ENCODE measurements at regions not wholly inside any gene's neighbourhood (a gene's known extent, or its start where the extent isn't known, plus 50 kb on each side); places are given as distances from the start of the nearest gene placed in this dataset.
"Not testable (repeated sequence)": the region's sequence is repeated elsewhere in the genome, so short reads cannot be mapped to it uniquely, and the experiment has no call there.

DNA sequence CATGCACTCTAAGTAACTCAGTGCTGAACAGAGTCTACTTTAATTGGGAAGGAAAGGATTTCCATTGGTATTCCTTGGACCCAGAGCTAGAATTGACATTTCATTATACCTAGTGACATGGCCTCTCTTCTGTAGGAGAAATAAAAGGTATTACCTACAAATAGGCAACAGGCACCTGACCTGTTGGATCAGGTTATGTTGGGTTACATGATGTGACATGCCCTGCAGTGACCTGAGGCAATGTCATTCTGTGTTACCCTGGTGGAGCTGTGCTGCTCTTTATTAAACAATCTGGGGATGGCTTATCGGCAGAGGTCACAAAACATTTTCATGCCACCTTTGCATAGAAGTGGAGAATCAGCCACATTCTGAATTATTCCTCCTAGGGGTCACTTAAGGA, 427.7 kb downstream of the MDFIC start:
- DNase-seq = no peak

DNA sequence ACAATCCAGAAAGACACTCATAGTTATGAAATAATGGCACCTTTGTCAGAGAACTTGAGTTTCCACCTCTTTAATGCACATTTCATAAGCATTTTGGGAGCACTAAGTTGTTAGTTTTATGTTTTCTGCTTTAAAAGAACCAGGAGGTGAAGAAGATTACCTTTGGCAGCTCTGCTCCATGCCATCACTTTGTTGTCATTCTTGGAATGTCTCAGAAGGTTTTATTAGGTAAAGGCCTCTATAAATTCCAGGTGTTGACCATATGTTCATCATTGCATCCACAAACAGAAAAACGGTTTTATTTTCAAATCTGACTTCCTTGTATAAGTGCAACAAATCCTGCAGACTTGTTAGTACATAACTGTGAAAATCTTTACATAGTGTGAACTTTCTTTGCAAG, 424.8 kb downstream of the MDFIC start:
- DNase-seq = peak; percentile 6

DNA sequence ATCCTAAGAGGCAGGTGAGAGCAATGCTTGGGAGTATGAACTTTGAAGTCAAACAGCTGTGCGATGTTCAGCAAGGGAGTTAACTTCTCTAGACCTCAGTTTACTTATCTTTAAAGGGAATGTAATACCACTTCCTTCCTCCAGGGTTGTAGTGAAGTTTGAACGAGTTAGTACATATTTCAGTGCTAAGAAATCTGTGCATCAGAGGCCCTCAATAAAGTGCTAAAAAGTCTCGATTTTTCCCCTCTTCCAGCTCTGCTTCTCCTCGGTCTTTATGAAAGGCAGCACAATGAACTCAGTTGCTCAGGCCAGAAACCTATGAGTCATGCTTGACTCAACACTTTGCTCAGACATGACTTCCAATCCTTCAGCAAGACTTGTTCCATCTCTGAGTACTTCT, 418.9 kb downstream of the MDFIC start:
- DNase-seq = no peak

DNA sequence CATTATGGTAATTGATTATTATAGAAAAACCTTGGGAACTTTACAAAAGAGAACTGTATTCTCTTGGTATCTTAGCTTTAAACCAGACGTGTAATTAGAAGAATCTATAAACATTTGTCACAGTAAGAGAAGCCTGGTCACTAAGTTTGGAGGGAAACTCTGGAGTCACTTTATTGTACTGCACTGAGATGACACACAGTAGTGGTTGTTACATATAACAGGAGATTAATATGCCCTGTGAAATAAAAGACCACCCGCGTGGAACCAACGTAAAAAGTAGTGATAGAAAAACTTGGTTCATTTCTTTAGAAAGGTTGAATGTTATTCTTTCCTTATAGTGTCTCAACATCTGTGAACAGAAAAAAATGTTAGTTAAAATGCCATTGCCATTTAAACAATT, 416.1 kb downstream of the MDFIC start:
- DNase-seq = no peak

DNA sequence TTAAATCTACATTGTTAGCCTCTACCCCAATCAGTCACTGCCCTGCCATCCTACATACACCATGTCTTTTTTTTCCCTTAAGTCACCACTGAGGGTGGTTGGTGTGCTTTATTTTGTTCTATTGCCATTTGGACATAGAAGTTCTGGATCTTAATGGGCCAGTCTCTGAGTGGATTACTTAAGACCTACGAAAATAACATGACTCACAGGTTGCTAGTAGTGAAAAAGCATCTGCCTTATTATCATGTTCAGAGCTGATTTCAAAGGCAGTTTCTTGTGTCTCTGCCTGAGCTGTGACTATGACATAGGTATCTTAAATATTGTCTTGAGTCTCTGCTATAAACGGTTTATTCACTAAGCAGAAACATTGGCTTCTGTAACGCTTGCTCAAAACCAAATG, 410.8 kb downstream of the MDFIC start:
- no peak for DNase-seq

DNA sequence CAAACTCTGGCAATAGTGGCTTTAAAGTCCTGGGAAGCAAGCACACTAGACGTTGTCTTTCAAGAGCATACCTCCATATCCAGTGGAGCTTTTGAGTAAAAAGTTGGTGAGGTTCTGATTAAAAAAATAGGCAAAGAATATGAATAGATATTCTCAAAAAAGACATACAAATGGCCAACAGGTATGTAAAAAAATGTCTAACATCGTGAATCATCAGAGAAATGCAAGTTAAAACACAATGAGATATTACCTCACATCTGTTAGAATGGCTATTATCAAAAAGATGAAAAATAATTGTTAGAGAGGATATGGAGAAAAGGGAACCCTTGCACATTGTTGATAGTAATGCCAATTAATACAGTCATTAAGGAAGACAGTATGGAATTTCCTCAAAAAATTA, 407.1 kb downstream of the MDFIC start:
- no peak for DNase-seq

DNA sequence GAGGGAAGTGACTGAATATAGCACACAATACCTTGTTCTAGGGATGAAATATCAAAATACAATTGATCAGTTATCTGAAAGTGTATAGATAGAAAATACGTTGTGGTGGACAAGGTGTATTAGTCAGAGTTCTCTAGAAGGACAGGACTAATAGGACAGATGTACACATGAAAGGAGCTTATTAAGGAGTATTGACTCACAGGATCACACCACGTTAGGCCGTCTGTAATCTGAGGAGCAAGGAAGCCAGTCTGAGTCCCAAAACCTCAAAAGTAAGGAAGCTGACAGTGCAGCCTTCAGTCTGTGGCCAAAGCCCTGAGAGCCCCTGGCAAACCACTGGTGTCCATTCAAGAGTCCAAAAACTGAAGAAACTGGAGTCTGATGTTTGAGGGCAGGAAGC, 406.1 kb downstream of the MDFIC start:
- no peak for DNase-seq

DNA sequence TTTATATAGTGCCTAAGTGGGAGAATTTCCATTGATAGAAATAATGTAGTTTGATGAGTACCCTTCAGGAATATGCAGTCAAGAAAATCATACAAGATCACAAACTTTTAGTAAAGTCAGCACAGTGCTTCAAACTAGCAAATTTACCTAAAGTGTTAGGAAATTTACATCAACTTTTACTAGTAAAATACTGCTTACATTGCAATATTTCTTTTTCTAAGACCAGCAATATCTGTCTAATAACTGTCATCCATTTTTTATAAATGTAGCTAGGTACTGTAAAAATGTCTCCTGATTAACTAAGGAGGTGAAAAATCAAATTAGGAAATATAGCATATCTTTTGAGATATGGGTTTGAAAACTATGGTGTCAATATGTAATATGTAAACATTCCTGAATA, 405.4 kb downstream of the MDFIC start:
- no peak for DNase-seq

DNA sequence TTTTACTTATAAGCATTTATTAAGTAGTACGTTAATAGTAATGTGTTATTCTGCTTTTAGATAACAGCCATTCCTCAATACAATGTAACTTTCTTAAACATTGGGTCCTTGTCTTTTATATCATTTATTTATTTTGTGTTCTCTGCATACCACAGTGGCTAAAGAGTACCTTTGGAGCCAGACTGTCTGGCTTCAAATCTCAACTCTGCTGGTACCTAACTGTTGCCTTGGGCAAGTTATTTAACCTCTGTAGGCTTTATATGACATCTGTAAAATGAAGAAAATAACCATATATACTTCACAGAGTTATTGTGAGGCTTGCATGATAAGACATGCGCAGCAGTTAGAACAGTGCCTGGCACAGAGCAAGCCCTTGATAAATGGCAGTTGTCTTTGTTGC, 397.6 kb downstream of the MDFIC start:
- no peak for DNase-seq

DNA sequence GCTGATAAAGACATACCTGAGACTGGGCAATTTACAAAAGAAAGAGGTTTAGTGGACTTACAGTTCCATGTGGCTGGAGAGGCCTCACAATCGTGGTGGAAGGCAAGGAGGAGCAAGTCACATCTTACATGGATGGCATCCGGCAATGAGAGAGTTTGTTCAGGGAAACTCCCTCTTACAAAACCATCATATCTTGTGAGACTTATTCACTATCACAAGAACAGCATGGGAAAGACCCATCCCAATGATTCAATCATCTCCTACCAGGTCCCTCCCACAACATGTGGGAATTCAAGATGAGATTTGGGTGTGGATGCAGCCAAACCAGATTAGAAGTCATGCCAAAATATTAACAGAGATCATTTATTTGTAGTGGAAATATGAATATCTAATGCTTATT, 388.4 kb downstream of the MDFIC start:
- not testable (repeated sequence) for DNase-seq

DNA sequence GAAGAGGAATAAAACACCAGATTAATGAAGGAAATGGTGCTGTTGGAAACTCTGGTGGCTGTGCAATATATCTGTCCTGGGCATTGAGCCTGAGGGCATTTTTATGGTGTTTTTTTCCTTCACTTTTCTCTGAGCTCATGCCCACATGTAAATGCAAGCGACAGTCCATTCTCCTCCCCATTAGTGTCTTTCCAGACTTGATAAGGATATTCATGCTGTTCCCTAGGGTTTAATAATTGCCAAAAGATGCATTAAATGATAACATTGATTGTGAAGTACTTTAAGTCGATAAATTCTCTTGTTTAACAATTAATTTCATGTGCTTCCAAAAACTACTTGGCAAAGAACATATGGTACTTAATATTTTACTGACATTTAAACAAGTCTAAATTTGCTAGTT, 384.7 kb downstream of the MDFIC start:
- DNase-seq = no peak

DNA sequence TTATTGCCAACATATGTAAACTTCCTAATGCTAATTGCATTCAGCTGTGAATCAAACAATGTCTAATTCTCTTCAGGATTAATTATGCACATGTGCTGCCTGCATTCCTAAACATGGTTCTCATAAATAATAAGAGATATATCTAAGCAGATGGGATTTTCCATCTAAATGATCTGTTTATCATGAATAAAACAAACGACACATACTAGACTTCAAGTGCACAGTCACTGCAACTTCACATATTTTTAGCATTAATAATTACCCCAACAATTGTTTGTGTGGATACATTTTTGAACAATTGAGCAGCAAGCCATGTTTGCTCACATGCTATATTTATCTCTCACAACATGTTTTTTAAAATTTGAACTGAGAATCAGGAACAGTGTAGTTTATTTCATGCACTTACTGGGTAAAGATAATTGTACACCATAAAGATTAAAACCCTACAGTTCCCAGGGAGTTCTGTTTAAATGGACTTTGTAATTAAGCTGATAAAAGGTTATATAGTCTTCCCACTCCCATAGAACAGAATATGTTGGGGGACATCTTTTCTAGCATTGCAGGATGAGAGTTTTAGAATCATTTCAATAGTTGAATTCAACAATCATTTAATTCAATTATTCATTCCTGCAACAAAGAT, 378.5 kb downstream of the MDFIC start:
- DNase-seq = no peak

DNA sequence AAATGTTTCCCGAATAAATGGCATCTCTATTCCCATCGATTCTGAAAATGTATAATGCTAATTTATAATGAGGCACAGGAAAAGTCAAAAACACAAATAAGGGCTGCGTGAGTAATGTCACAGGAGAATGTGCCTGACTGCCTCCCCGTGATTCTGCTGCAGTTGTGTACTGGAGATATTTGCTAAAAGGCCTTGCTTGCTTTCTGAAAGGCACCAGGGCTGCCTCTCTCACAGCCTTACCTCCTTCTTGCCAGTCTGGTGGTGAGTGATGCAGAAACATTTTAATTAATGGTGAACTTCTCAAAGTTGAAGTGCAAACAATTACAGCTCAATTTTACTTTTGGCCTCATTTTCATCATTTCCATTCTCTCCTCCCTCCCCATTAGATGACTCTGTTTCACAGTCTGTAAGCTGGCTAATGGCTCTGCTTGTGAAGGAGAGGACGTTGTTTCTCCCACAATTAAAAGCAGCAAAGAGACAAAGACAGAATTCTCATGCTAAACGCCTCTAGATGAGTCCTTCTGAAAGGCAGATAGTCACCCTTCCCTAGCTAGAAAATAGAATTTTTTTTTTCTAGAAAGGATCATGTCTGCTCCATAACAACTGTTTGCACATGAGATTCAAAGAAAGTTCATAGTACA, 377.6 kb downstream of the MDFIC start:
- DNase-seq = no peak

DNA sequence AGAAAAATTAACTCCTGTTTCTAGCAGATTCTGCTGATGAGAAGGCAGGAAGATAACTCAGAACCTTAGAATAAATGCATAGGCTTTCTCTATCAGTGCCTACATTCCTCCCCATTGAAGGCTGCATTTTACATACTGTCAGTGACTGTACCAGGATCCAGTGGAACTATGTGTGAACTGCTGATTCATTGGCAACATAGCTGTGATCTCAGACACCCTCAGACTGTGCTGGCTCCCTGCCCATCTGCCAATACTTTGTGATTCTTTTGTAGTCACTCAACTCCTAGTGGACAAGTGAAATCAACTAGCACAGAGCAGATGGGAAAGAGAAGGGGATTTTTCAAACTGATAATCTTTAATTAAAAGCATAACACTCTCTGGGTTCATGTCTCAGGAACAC, 375.8 kb downstream of the MDFIC start:
- no peak for DNase-seq

DNA sequence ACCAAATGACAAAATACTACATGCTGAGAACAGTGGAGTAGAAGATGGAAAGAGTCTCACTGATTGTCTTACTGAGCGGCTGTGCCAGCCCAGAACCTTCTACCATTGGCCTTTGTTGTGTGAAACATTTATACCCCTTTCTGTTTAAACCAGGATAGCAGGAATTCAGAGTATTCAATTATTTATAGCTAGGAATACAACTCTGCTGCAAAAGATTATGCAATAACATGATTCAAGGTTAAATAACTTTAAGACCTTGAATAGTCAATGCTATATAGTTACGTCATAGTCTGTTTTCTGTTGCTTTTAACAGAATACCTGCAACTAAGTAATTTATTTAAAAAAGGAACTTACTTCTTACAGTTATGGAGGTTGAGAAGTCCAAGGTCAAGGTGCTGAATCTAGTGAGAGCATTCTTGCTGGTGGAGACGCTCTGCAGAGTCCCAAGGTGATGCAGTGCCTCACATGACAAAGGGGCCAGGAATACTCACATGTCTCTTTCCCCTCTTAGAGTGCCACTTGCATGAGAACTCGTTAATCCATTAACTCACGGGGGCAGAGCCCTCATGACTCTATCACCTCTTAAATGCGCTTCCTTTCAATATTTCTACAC, 371.8 kb downstream of the MDFIC start:
- DNase-seq = no peak

DNA sequence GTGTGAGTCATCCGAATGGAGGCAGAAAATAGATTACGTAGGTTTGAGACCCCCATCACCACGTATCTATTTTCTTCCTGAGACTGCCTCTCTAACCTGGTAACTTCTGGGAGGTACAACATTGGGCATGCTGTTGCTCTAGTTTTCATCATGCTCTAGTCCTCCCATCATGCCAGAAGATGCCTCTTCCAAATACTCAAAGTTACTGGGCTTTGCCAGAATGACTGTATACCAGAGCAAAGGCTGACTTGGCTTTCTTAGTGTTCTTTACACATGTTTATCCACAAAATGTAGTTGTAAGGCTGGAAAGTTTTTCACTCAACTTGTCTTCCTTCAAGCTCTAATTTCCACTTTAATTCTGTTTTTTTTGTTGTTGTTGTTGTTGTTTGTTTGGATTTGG, 370.5 kb downstream of the MDFIC start:
- no peak for DNase-seq

DNA sequence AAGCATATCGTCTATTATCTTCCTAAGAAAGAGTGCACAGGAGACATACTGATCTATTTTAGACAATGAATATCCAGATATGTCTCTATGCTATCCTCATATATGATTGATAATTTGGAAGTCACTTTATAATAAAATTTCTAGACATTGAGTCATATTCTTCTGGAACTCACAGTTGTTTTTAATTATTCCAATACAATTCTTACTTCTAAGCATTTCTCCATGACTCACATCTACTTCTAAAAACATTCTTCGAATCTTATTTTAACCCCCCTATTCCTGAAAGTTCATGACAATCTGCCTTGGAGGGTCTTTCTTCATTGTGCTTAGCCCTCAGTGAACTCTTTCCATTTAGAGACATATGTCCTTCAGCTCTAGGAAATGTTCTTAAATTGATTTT, 368.1 kb downstream of the MDFIC start:
- DNase-seq = no peak

DNA sequence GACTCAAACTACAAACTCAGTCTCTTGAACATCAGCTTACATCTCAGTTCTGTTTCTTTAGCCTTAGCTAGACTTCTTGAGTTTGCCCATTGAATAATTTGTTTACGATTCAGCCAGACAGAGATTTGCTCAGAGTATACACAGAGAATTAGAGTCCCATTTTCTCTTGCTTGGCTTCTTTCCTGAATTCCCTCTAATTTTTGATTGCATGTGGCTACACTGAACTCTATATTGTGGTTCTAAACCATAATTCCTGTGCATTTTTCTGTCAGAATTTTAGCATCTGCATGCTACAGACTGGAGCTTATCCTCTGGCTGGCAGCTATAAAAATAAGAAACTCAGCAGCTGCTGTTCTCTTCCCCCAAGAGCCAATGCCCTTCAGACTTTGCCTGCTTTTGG, 354.9 kb downstream of the MDFIC start:
- no peak for DNase-seq

DNA sequence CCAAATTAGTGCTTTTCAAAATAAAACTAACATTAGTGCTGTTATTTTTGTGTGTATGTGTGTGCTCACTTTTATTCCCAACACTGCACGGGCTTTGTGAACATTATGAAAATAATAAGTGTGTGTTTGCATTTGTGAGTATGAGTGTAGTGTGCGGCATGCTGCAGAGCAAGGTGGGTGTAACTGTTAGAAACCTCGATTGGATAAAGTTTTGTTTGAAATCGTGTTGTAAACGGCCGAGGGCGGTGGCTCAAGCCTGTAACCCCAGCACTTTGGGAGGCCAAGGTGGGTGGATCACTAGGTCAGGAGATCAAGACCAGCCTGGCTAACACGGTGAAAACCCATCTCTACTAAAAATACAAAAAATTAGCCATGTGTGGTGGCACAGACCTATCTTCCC, 352.0 kb downstream of the MDFIC start:
- DNase-seq = not testable (repeated sequence)

DNA sequence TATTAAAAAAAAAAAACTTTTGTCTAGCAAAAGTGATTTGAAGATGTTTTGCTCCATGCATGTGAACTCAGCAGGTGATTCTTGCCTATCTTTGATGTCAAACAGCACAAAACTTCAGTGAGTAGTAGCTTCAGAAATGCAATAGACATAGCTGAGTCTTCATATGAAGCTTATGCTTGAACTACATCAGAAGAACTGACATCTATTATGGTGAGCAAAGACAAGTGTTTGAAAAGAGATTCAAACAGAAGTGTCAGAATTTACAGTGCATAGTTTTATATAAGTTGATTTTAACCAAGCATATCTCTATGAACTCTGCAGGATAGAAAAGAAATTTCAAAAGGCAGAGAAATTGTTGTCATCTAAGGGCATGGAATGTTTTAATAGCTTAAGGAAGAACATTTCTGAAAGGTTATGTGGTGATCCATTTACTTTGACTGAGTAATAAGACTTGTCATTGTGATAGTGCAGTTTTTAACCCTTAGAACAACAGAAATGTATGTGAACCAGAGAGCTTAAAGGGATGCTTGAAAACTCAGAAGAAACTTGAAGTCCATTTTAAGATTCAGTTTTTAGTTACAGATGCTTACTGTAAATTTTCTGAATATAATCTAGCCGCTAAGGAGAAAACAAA, 351.4 kb downstream of the MDFIC start:
- no peak for DNase-seq

DNA sequence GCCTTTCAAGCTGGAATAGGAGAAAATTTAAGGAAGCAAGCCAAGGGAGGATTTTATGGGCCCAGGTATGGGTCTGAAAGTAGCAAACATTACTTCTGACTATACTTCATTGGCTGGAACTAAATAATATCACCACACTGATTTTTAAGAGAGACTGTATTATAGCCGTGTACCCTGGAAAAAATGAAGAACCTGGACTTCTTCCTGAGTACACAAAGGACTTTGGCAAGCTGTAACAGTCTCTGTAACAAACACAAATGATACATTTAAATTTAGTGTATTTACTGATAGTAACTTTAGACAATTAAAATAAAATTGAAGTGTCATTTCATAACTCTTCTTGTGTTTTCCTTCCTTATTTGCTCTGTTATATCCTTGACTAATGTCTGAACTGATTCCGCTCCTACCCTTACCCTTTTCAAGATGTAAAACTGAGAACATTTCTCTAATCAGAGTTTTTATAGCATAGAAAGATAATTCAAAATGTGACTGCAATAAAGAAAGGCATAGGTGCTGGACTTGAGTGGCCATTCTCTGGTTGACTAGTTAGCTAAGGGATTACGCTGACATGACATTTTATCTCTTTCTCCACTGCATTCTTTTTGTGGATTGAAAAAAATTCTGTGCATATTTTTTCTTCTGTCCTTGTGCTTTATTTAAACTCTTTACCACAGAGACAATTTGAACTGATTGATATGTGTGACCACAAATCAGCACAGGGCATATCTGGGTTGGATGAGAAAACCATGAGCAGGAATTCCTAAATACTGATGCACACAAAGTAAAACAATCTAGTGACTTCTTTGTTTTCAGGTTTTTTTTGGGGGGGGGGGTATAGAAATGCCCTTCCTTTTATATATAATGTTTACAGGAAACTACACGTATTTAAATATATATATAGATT, 349.7 kb downstream of the MDFIC start:
- no peak for DNase-seq

DNA sequence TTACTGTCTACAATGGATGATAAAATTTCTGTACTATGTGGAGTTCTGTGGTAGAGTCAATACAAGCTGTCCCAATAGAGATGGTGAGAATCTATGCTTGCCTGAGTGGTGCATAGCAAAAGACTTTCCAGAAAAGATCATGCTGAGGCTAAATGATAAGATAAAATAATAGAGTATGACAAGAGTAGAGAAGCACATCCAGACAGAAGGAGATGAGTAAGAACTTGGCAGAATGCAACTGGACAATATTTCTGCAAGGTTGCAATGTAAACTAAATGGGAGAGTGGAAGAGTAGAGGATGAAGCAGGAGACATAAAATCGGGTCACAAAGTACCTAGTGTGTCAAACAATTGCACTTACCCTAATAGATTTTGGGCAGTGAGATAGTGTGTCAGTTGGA, 347.6 kb downstream of the MDFIC start:
- no peak for DNase-seq

DNA sequence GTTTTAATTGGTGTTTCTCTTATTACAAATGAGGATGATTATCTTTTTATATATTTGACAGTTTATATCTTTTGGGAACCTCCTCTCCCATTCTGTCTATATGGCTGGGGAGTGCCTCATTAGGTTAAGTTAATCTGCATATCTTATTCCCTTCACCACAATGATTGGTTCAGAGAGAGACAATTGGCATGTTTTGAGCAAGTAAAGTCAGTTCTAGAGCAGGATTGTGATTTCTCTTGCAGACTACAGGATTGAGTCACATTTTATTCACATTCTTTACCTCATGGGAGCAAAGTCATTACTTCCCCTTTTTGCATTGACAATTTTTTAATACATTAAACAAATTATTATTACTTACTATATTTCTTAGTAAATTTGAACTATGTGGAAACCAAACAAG, 345.6 kb downstream of the MDFIC start:
- DNase-seq = no peak
